HEK293 (cell line): ENCODE measurements at regions not wholly inside any gene's neighbourhood (a gene's known extent, or its start where the extent isn't known, plus 50 kb on each side); places are given as distances from the start of the nearest gene placed in this dataset.

Experiments
- CTCF ChIA-PET: fragments of 350-600 bp; formaldehyde crosslinking; extraction: SDS; loops from one replicate; lab custom pipeline; 2021; ENCODE audit warnings: antibody characterized with exemption; lab: Yijun Ruan, JAX
- POLR2A ChIA-PET: fragments of 300-600 bp; formaldehyde crosslinking; extraction: SDS; loops from one replicate; lab custom pipeline; 2020; ENCODE audit warnings: antibody characterized with exemption, inconsistent platforms; lab: Yijun Ruan, JAX
- H3K27ac ChIP-seq: fragments of 200-500 bp; sonication (Bioruptor generic); 2 replicates; pipeline ENCODE4 v1.5.1; 2014; ENCODE audit warnings: low read depth, low read length, control low read depth, inconsistent platforms; ENCODE audit errors: extremely low read depth
- H3K36me3 ChIP-seq, 2 experiments: fragments of 200-500 bp in 1 of 2; sonication (Bioruptor generic) in 1 of 2; 1 replicate in 1 of 2; 2 replicates in 1 of 2; pipeline ENCODE4 v1.5.1; 2014 to 2017; ENCODE audit warnings: inconsistent platforms in 2 of 2, low read length in 2 of 2; ENCODE audit not compliant: control insufficient read depth in 2 of 2, insufficient read depth in 1 of 2
- H3K4me1 ChIP-seq: fragments of 200-500 bp; sonication (Bioruptor generic); 2 replicates; pipeline ENCODE4 v1.5.1; 2014; ENCODE audit warnings: mild to moderate bottlenecking, low read length, inconsistent platforms; ENCODE audit not compliant: control insufficient read depth, insufficient read depth
- H3K4me3 ChIP-seq: 2 replicates; pipeline ENCODE4 v1.5.1; 2011; ENCODE audit warnings: low read depth, mild to moderate bottlenecking, control low read depth, low read length, moderate library complexity
- H3K9me3 ChIP-seq: fragments of 200-500 bp; sonication (Bioruptor generic); 2 replicates; pipeline ENCODE4 v1.5.1; 2014; ENCODE audit warnings: low read depth, low read length, inconsistent platforms; ENCODE audit not compliant: control insufficient read depth, insufficient read depth
- MEIS1 ChIP-seq: sonication (generic); formaldehyde crosslinking; IDR thresholded peaks from 2 replicates; pipeline ENCODE4 v1.8.1; 2022; ENCODE audit warnings: missing genetic modification reagents, mild to moderate bottlenecking, borderline replicate concordance
- PBX3 ChIP-seq: sonication (generic); formaldehyde crosslinking; IDR thresholded peaks from 2 replicates; pipeline ENCODE4 v1.8.1; 2022; ENCODE audit warnings: mild to moderate bottlenecking, moderate library complexity, missing genetic modification reagents
- RBAK ChIP-seq: fragments of 450-650 bp; formaldehyde crosslinking; IDR thresholded peaks from 2 replicates; pipeline ENCODE4 v1.5.1; 2016; ENCODE audit warnings: missing biosample characterization, missing genetic modification characterization
- SCRT1 ChIP-seq: fragments of 450-650 bp; formaldehyde crosslinking; IDR thresholded peaks from 2 replicates; pipeline ENCODE4 v1.5.1; 2016; ENCODE audit warnings: missing biosample characterization, missing genetic modification characterization, borderline replicate concordance
- ZEB2 ChIP-seq: fragments of 450-650 bp; formaldehyde crosslinking; IDR thresholded peaks from 2 replicates; pipeline ENCODE4 v1.5.1; 2016; ENCODE audit warnings: missing biosample characterization, missing genetic modification characterization
- ZFP69B ChIP-seq: fragments of 450-650 bp; formaldehyde crosslinking; IDR thresholded peaks from 2 replicates; pipeline ENCODE4 v1.5.1; 2016; ENCODE audit warnings: missing biosample characterization, missing genetic modification characterization
- ZNF19 ChIP-seq: fragments of 450-650 bp; formaldehyde crosslinking; IDR thresholded peaks from 2 replicates; pipeline ENCODE4; 2016; ENCODE audit warnings: missing biosample characterization, missing genetic modification characterization, low read depth
- ZNF214 ChIP-seq: fragments of 450-650 bp; formaldehyde crosslinking; IDR thresholded peaks from 2 replicates; pipeline ENCODE4 v1.5.1; 2017; ENCODE audit warnings: missing biosample characterization, mild to moderate bottlenecking, missing genetic modification characterization, borderline replicate concordance
- ZNF24 ChIP-seq: fragments of 450-650 bp; formaldehyde crosslinking; IDR thresholded peaks from 2 replicates; pipeline ENCODE4 v1.5.1; 2016; ENCODE audit warnings: missing biosample characterization, missing genetic modification characterization
- ZNF266 ChIP-seq: fragments of 450-650 bp; formaldehyde crosslinking; IDR thresholded peaks from 2 replicates; pipeline ENCODE4 v1.5.1; 2016; ENCODE audit warnings: missing biosample characterization, missing genetic modification characterization, low read depth
- ZNF302 ChIP-seq: fragments of 450-650 bp; formaldehyde crosslinking; IDR thresholded peaks from 2 replicates; pipeline ENCODE4 v1.5.1; 2016; ENCODE audit warnings: missing biosample characterization, missing genetic modification characterization, low read depth
- ZNF350 ChIP-seq: fragments of 450-650 bp; formaldehyde crosslinking; IDR thresholded peaks from 2 replicates; pipeline ENCODE4 v1.5.0; 2017; ENCODE audit warnings: missing biosample characterization, mild to moderate bottlenecking, missing genetic modification characterization
- ZNF354C ChIP-seq: fragments of 450-650 bp; formaldehyde crosslinking; IDR thresholded peaks from 2 replicates; pipeline ENCODE4 v1.5.1; 2016; ENCODE audit warnings: missing biosample characterization, missing genetic modification characterization, low read depth, borderline replicate concordance
- ZNF423 ChIP-seq: fragments of 450-650 bp; formaldehyde crosslinking; IDR thresholded peaks from 2 replicates; pipeline ENCODE4 v1.5.1; 2016; ENCODE audit warnings: missing biosample characterization, missing genetic modification characterization
- ZNF596 ChIP-seq: fragments of 450-650 bp; IDR thresholded peaks from 2 replicates; pipeline ENCODE4 v1.5.0; 2018; ENCODE audit warnings: missing biosample characterization, mild to moderate bottlenecking, missing genetic modification characterization, moderate library complexity
- ZNF639 ChIP-seq: fragments of 450-650 bp; formaldehyde crosslinking; IDR thresholded peaks from 2 replicates; pipeline ENCODE4 v1.5.1; 2016; ENCODE audit warnings: missing biosample characterization, missing genetic modification characterization
- ZNF677 ChIP-seq: fragments of 450-650 bp; IDR thresholded peaks from 2 replicates; pipeline ENCODE4 v1.5.0; 2018; ENCODE audit warnings: missing biosample characterization, mild to moderate bottlenecking, missing genetic modification characterization, moderate library complexity
- ZNF792 ChIP-seq: fragments of 450-650 bp; formaldehyde crosslinking; IDR thresholded peaks from 2 replicates; pipeline ENCODE4 v1.5.1; 2016; ENCODE audit warnings: missing biosample characterization, missing genetic modification characterization
- ZNF837 ChIP-seq: fragments of 450-650 bp; formaldehyde crosslinking; IDR thresholded peaks from 2 replicates; pipeline ENCODE4 v1.5.1; 2016; ENCODE audit warnings: missing biosample characterization, missing genetic modification characterization
- ZSCAN18 ChIP-seq: fragments of 450-650 bp; formaldehyde crosslinking; IDR thresholded peaks from 2 replicates; pipeline ENCODE4 v1.5.1; 2016; ENCODE audit warnings: missing biosample characterization, missing genetic modification characterization
- ZXDB ChIP-seq: fragments of 450-650 bp; formaldehyde crosslinking; IDR thresholded peaks from 2 replicates; pipeline ENCODE4 v1.5.1; 2016; ENCODE audit warnings: missing biosample characterization, missing genetic modification characterization

GRCh38 chr15:47352217-47352616 lies 365.1 kb upstream of the SEMA6D start:
- TF ChIP-seq SCRT1 (tag by site-specific recombination) (no peak), ZFP69B (no peak)
- TF ChIP-seq, all 188 proteins: peak for 0
- POLR2A ChIA-PET: no interaction called here
- CTCF ChIA-PET: no interaction called here
- H3K27ac ChIP-seq: no peak overlapping the region
- H3K4me3 ChIP-seq: no peak overlapping the region
- H3K36me3 ChIP-seq: no peaks in the 10 kb centered on the region
- H3K4me1 ChIP-seq: peaks cover 19% of the 10 kb centered on the region; the same call in 1 of the 2 replicates
- no peaks in the 10 kb centered on the region for H3K9me3 ChIP-seq

GRCh38 chr15:47355759-47356158 lies 361.5 kb upstream of the SEMA6D start:
- Histone ChIP-seq H3K4me3 (no peak overlapping the region), H3K4me1 (peaks cover 14% of the 10 kb centered on the region; the same call in 1 of the 2 replicates), H3K27ac (no peak overlapping the region), H3K36me3 (no peaks in the 10 kb centered on the region), H3K9me3 (no peaks in the 10 kb centered on the region)
- TF ChIP-seq ZNF24 (no peak), ZNF350 (tag by site-specific recombination) (no peak), ZSCAN18 (no peak), RBAK (no peak), ZXDB (tag by site-specific recombination) (no peak), ZNF214 (tag by site-specific recombination) (no peak), ZNF423 (tag by site-specific recombination) (no peak), ZNF354C (no peak), PBX3 (CRISPR knock-in tag) (no peak), ZNF266 (tag by site-specific recombination) (no peak), ZNF302 (tag by site-specific recombination) (no peak), ZNF677 (no peak), ZEB2 (no peak), ZNF639 (tag by site-specific recombination) (no peak), ZNF596 (tag by site-specific recombination) (no peak)
- ChIA-PET POLR2A (no interaction called here), CTCF (interaction anchor here (0.8 kb wide), 1 partner anchor 18 kb away, joined by 4 read pairs; no protein-coding TSS in a partner anchor)

GRCh38 chr15:47356297-47356696 lies 361.0 kb upstream of the SEMA6D start:
- H3K9me3 ChIP-seq: no peaks in the 10 kb centered on the region
- TF ChIP-seq ZNF792 (tag by site-specific recombination): no peak
- no peak for TF ChIP-seq MEIS1 (CRISPR knock-in tag)
- TF ChIP-seq ZNF19 (tag by site-specific recombination): no peak
- TF ChIP-seq ZNF837 (tag by site-specific recombination): no peak
- TF ChIP-seq, all 188 proteins: peak for 0
- ChIA-PET POLR2A (no interaction called here), CTCF (interaction anchor here (0.8 kb wide), 1 partner anchor 18 kb away, joined by 4 read pairs; no protein-coding TSS in a partner anchor)
- H3K36me3 ChIP-seq: no peaks in the 10 kb centered on the region
- no peak overlapping the region for H3K27ac ChIP-seq
- peaks cover 14% of the 10 kb centered on the region; the same call in 1 of the 2 replicates for H3K4me1 ChIP-seq
- H3K4me3 ChIP-seq: no peak overlapping the region
